ENCODE measurements at regions not wholly inside any gene's neighbourhood (a gene's known extent, or its start where the extent isn't known, plus 50 kb on each side); places are given as distances from the start of the nearest gene placed in this dataset.

DNA sequence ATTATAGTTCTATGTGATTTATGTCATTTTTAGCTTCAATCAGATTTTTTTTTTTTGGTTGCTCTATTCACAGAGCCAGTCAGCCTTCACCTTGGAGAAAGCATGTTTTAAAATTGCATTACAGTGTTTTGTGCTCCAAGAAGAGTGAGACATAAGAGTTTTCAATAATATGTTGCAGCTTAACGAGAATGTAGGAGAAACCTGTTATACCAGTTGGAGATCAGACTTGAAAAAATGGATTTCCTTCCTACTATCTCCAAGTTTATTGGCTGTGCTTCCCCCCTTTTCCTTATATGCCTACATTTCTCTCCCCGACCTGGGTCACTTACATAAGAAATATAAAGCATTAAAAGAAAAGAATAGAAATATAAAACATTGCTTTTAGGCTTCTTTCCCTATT is 123.9 kb upstream of the ARGLU1 start:
- no peak for TF ChIP-seq POLR2A (IDR thresholded peaks at IDR 0.05)
- TF ChIP-seq, protein P1, sequence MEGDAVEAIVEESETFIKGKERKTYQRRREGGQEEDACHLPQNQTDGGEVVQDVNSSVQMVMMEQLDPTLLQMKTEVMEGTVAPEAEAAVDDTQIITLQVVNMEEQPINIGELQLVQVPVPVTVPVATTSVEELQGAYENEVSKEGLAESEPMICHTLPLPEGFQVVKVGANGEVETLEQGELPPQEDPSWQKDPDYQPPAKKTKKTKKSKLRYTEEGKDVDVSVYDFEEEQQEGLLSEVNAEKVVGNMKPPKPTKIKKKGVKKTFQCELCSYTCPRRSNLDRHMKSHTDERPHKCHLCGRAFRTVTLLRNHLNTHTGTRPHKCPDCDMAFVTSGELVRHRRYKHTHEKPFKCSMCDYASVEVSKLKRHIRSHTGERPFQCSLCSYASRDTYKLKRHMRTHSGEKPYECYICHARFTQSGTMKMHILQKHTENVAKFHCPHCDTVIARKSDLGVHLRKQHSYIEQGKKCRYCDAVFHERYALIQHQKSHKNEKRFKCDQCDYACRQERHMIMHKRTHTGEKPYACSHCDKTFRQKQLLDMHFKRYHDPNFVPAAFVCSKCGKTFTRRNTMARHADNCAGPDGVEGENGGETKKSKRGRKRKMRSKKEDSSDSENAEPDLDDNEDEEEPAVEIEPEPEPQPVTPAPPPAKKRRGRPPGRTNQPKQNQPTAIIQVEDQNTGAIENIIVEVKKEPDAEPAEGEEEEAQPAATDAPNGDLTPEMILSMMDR (IDR thresholded peaks at IDR 0.05): no peak
